T follicular helper cell (primary cell): ENCODE measurements at regions not wholly inside any gene's neighbourhood (a gene's known extent, or its start where the extent isn't known, plus 50 kb on each side); places are given as distances from the start of the nearest gene placed in this dataset.

ENCODE experiments used
- DNase-seq: peaks from one replicate; pipeline ENCODE4 v3.0.0-alpha.2; 2020; ENCODE audit warnings: low read depth

- DNase-seq: no peak
These were observed 1514.9 kb upstream of the PIK3C3 start for GRCh38 chr18:40440088-40440487.

- DNase-seq: no peak
These were observed 1517.5 kb upstream of the PIK3C3 start for GRCh38 chr18:40437517-40437916.

- DNase-seq: no peak
These were observed 1523.7 kb upstream of the PIK3C3 start for GRCh38 chr18:40431071-40431985.

- DNase-seq: no peak
These were observed 1531.7 kb upstream of the PIK3C3 start for GRCh38 chr18:40423291-40423690.

GRCh38 chr18:40420675-40421074 is 1534.4 kb upstream of the PIK3C3 start:
- no peak for DNase-seq

- DNase-seq: no peak
These were observed 1537.5 kb upstream of the PIK3C3 start for GRCh38 chr18:40417501-40417900.

GRCh38 chr18:40415821-40416220 is 1539.2 kb upstream of the PIK3C3 start:
- DNase-seq: no peak

- DNase-seq: no peak
These were observed 1539.8 kb upstream of the PIK3C3 start for GRCh38 chr18:40415176-40415791.

- no peak for DNase-seq
These were observed 1540.8 kb upstream of the PIK3C3 start for GRCh38 chr18:40414155-40414754.

GRCh38 chr18:40413160-40413559 is 1541.9 kb upstream of the PIK3C3 start:
- no peak for DNase-seq

GRCh38 chr18:40412410-40412809 is 1542.6 kb upstream of the PIK3C3 start:
- DNase-seq: no peak

GRCh38 chr18:40407909-40408308 is 1547.1 kb upstream of the PIK3C3 start:
- no peak for DNase-seq

GRCh38 chr18:40404284-40404683 is 1550.8 kb upstream of the PIK3C3 start:
- no peak for DNase-seq

- no peak for DNase-seq
These were observed 1553.0 kb upstream of the PIK3C3 start for GRCh38 chr18:40402052-40402451.

GRCh38 chr18:40388121-40388520 is 1566.9 kb upstream of the PIK3C3 start:
- no peak for DNase-seq

- no peak for DNase-seq
These were observed 1567.8 kb upstream of the PIK3C3 start for GRCh38 chr18:40387130-40387787.

GRCh38 chr18:40382197-40382596 is 1572.8 kb upstream of the PIK3C3 start:
- no peak for DNase-seq

GRCh38 chr18:40380686-40381439 is 1574.2 kb upstream of the PIK3C3 start:
- no peak for DNase-seq

GRCh38 chr18:40375837-40376236 is 1579.2 kb upstream of the PIK3C3 start:
- DNase-seq: no peak

GRCh38 chr18:40371673-40372072 is 1583.4 kb upstream of the PIK3C3 start:
- DNase-seq: no peak

- no peak for DNase-seq
These were observed 1587.5 kb upstream of the PIK3C3 start for GRCh38 chr18:40367576-40367975.

- DNase-seq: no peak
These were observed 1588.5 kb upstream of the PIK3C3 start for GRCh38 chr18:40366521-40366920.
